Osteocyte (in vitro differentiated cells): ENCODE measurements at regions not wholly inside any gene's neighbourhood (a gene's known extent, or its start where the extent isn't known, plus 50 kb on each side); places are given as distances from the start of the nearest gene placed in this dataset.

Experiments used
- DNase-seq: peaks from one replicate; pipeline ENCODE4 v3.0.0; 2021; ENCODE audit warnings: mixed read lengths; ENCODE audit not compliant: unreplicated experiment; ENCODE audit errors: extremely low spot score
- H3K27ac Mint-ChIP-seq: one replicate; pipeline ENCODE4 v1.8.0; 2021; ENCODE audit warnings: mild to moderate bottlenecking, mixed read lengths; ENCODE audit not compliant: unreplicated experiment
- H3K27me3 Mint-ChIP-seq: one replicate; pipeline ENCODE4 v1.8.0; 2021; ENCODE audit warnings: mixed read lengths; ENCODE audit not compliant: unreplicated experiment
- H3K36me3 Mint-ChIP-seq: one replicate; pipeline ENCODE4 v1.8.0; 2021; ENCODE audit warnings: mixed read lengths; ENCODE audit not compliant: unreplicated experiment
- H3K4me1 Mint-ChIP-seq: one replicate; pipeline ENCODE4 v1.8.0; 2021; ENCODE audit warnings: mixed read lengths; ENCODE audit not compliant: unreplicated experiment
- H3K4me3 Mint-ChIP-seq: one replicate; pipeline ENCODE4 v1.8.0; 2021; ENCODE audit warnings: mild to moderate bottlenecking, moderate library complexity, mixed read lengths; ENCODE audit not compliant: unreplicated experiment
- H3K9me3 Mint-ChIP-seq: one replicate; pipeline ENCODE4 v1.8.0; 2021; ENCODE audit warnings: mixed read lengths; ENCODE audit not compliant: unreplicated experiment
- TF ChIP-seq, protein P1 (sequence below): fragments of 200-600 bp; sonication (generic); IDR thresholded peaks from 2 replicates; pipeline ENCODE4 v1.5.0; 2021; ENCODE audit warnings: antibody characterized with exemption, mild to moderate bottlenecking, moderate library complexity

DNA sequence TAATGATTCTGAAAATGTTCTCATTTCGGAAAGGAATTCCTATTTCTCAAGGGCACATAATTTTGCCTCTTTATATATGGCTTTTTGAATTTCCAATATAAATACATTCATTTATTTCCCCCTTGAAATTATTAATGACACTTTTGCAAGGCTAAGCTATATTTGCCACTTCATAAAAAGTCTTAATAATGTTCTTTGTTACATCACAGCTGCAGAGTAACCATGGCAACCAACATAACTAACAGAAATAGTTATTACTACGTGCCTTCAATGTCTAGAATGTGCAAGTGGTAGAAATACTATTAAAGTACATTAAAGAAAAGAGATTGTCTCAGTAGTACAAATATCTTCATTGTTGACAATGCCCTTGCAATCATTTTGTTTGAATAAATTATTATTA lies 471.8 kb downstream of the C3orf38 start:
- Mint-ChIP-seq H3K9me3 (no peaks in the 10 kb centered on the region), H3K36me3 (no peaks in the 10 kb centered on the region), H3K4me1 (no peaks in the 10 kb centered on the region), H3K27ac (no peak overlapping the region), H3K27me3 (peaks cover 2% of the 10 kb centered on the region), H3K4me3 (no peak overlapping the region)
- TF ChIP-seq, protein P1, sequence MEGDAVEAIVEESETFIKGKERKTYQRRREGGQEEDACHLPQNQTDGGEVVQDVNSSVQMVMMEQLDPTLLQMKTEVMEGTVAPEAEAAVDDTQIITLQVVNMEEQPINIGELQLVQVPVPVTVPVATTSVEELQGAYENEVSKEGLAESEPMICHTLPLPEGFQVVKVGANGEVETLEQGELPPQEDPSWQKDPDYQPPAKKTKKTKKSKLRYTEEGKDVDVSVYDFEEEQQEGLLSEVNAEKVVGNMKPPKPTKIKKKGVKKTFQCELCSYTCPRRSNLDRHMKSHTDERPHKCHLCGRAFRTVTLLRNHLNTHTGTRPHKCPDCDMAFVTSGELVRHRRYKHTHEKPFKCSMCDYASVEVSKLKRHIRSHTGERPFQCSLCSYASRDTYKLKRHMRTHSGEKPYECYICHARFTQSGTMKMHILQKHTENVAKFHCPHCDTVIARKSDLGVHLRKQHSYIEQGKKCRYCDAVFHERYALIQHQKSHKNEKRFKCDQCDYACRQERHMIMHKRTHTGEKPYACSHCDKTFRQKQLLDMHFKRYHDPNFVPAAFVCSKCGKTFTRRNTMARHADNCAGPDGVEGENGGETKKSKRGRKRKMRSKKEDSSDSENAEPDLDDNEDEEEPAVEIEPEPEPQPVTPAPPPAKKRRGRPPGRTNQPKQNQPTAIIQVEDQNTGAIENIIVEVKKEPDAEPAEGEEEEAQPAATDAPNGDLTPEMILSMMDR, result no peak
- no peak for DNase-seq

- TF ChIP-seq, protein P1, result no peak
Measured at GRCh38 chr3:88623709-88624108, 473.9 kb downstream of the C3orf38 start.

GRCh38 chr3:88626456-88627120 lies 476.8 kb downstream of the C3orf38 start:
- H3K27me3 Mint-ChIP-seq, result no peaks in the 10 kb centered on the region
- no peaks in the 10 kb centered on the region for H3K9me3 Mint-ChIP-seq
- H3K4me3 Mint-ChIP-seq, result no peak overlapping the region

More at GRCh38 chr3:88623709-88624108, 473.9 kb downstream of the C3orf38 start:
- no peak for DNase-seq
- Mint-ChIP-seq H3K27me3 (peaks cover 2% of the 10 kb centered on the region), H3K4me3 (no peak overlapping the region), H3K9me3 (no peaks in the 10 kb centered on the region), H3K27ac (no peak overlapping the region), H3K36me3 (no peaks in the 10 kb centered on the region), H3K4me1 (no peaks in the 10 kb centered on the region)

DNA sequence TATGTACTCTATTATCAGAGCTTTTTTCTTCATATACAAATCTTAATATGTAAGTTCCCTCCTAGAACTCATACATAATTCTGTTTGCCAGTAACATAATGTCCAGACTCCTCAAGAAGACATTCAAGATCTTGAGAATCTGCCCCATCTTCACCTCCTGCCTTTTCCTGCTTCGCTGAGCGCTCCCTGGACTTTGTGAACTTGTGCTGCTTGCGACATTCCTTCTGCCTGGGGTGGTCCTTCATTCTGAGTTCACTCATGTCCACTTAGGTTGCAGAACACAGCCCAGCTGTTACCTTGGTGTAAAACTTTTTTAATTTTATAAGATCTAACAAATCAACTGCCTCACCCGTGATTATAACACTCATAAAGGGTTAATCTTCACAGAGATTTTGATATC lies 478.5 kb upstream of the EPHA3 start:
- peaks cover 1% of the 10 kb centered on the region for H3K27me3 Mint-ChIP-seq
- no peaks in the 10 kb centered on the region for H3K4me1 Mint-ChIP-seq
- no peak overlapping the region for H3K4me3 Mint-ChIP-seq
- H3K9me3 Mint-ChIP-seq, result no peaks in the 10 kb centered on the region
- DNase-seq, result no peak
- TF ChIP-seq, protein P1, result no peak
- H3K36me3 Mint-ChIP-seq, result no peaks in the 10 kb centered on the region
- no peak overlapping the region for H3K27ac Mint-ChIP-seq

More at GRCh38 chr3:88626456-88627120, 476.8 kb downstream of the C3orf38 start:
- Mint-ChIP-seq H3K36me3 (no peaks in the 10 kb centered on the region), H3K27ac (no peak overlapping the region), H3K4me1 (no peaks in the 10 kb centered on the region)
- no peak for DNase-seq
- TF ChIP-seq, protein P1, result no peak

- Mint-ChIP-seq H3K27me3 (peaks cover 1% of the 10 kb centered on the region), H3K27ac (no peak overlapping the region), H3K9me3 (peaks cover 5% of the 10 kb centered on the region), H3K36me3 (no peaks in the 10 kb centered on the region), H3K4me1 (no peaks in the 10 kb centered on the region), H3K4me3 (no peak overlapping the region)
- TF ChIP-seq, protein P1, result no peak
- DNase-seq, result no peak
Measured at GRCh38 chr3:88632226-88632625, 475.2 kb upstream of the EPHA3 start.
